ENCODE measurements at regions not wholly inside any gene's neighbourhood (a gene's known extent, or its start where the extent isn't known, plus 50 kb on each side); places are given as distances from the start of the nearest gene placed in this dataset.

GRCh38 chr19:31179471-31179852 lies 169.8 kb downstream of the TSHZ3 start:
- Histone ChIP-seq H3K4me1 (ENCODE audit: control insufficient read depth in 2 of 2, insufficient read depth in 2 of 2, low read length in 2 of 2) (no peaks in the 10 kb centered on the region), H3K9ac (ENCODE audit: low read depth in 1 of 2, low read length in 2 of 2) (no peak overlapping the region)

GRCh38 chr19:31178833-31179470 lies 170.3 kb downstream of the TSHZ3 start:
- H3K4me3 ChIP-seq (ENCODE audit: low read length in 2 of 2) = no peak overlapping the region
- H3K9me3 ChIP-seq (ENCODE audit: control insufficient read depth in 2 of 2, low read length in 2 of 2) = no peaks in the 10 kb centered on the region
- H3K27ac ChIP-seq (ENCODE audit: low read depth in 2 of 2, low read length in 2 of 2) = no peak overlapping the region
- H3K36me3 ChIP-seq (ENCODE audit: control insufficient read depth in 2 of 2, insufficient read depth in 2 of 2, low read length in 2 of 2) = no peaks in the 10 kb centered on the region
- no peak overlapping the region for H3K9ac ChIP-seq (ENCODE audit: low read depth in 1 of 2, low read length in 2 of 2)
- H3K4me1 ChIP-seq (ENCODE audit: control insufficient read depth in 2 of 2, insufficient read depth in 2 of 2, low read length in 2 of 2) = no peaks in the 10 kb centered on the region
- peaks cover 0 to 2% of the 10 kb centered on the region in 2 donors for H3K27me3 ChIP-seq (ENCODE audit: control insufficient read depth in 2 of 2, insufficient read depth in 2 of 2, low read length in 2 of 2)

More at GRCh38 chr19:31179471-31179852, 169.8 kb downstream of the TSHZ3 start:
- Histone ChIP-seq H3K9me3 (ENCODE audit: control insufficient read depth in 2 of 2, low read length in 2 of 2) (no peaks in the 10 kb centered on the region), H3K27me3 (ENCODE audit: control insufficient read depth in 2 of 2, insufficient read depth in 2 of 2, low read length in 2 of 2) (peaks cover 0 to 2% of the 10 kb centered on the region in 2 donors), H3K4me3 (ENCODE audit: low read length in 2 of 2) (no peak overlapping the region), H3K36me3 (ENCODE audit: control insufficient read depth in 2 of 2, insufficient read depth in 2 of 2, low read length in 2 of 2) (no peaks in the 10 kb centered on the region), H3K27ac (ENCODE audit: low read depth in 2 of 2, low read length in 2 of 2) (no peak overlapping the region)

DNA sequence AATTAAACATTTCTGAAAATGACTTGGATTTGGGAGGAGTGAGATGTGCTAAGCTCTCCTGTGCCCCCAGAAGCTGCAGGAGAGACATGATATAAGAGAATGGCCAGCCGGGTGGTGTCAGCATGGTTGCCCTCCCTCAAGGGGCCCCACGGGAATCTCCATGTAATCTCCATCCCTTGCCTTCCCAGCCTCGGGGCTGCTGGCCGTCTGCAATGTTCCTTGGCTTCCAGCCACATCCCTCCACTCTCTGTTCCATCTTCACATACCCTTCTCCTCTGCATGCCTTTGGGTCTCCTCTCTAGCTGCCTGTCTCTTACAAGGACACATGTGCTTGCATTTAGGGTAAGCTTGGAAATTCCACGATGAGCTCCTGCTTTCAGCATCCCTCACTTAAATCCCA lies 172.0 kb downstream of the TSHZ3 start:
- Histone ChIP-seq H3K4me1 (ENCODE audit: control insufficient read depth in 2 of 2, insufficient read depth in 2 of 2, low read length in 2 of 2) (no peaks in the 10 kb centered on the region), H3K9ac (ENCODE audit: low read depth in 1 of 2, low read length in 2 of 2) (no peak overlapping the region), H3K27ac (ENCODE audit: low read depth in 2 of 2, low read length in 2 of 2) (no peak overlapping the region), H3K9me3 (ENCODE audit: control insufficient read depth in 2 of 2, low read length in 2 of 2) (no peaks in the 10 kb centered on the region), H3K36me3 (ENCODE audit: control insufficient read depth in 2 of 2, insufficient read depth in 2 of 2, low read length in 2 of 2) (no peaks in the 10 kb centered on the region), H3K27me3 (ENCODE audit: control insufficient read depth in 2 of 2, insufficient read depth in 2 of 2, low read length in 2 of 2) (peaks cover 0 to 2% of the 10 kb centered on the region in 2 donors), H3K4me3 (ENCODE audit: low read length in 2 of 2) (no peak overlapping the region)

- Histone ChIP-seq H3K9me3 (ENCODE audit: control insufficient read depth in 2 of 2, low read length in 2 of 2) (no peaks in the 10 kb centered on the region), H3K4me1 (ENCODE audit: control insufficient read depth in 2 of 2, insufficient read depth in 2 of 2, low read length in 2 of 2) (no peaks in the 10 kb centered on the region), H3K27me3 (ENCODE audit: control insufficient read depth in 2 of 2, insufficient read depth in 2 of 2, low read length in 2 of 2) (peaks cover 0 to 2% of the 10 kb centered on the region in 2 donors), H3K27ac (ENCODE audit: low read depth in 2 of 2, low read length in 2 of 2) (no peak overlapping the region), H3K4me3 (ENCODE audit: low read length in 2 of 2) (no peak overlapping the region), H3K36me3 (ENCODE audit: control insufficient read depth in 2 of 2, insufficient read depth in 2 of 2, low read length in 2 of 2) (no peaks in the 10 kb centered on the region), H3K9ac (ENCODE audit: low read depth in 1 of 2, low read length in 2 of 2) (no peak overlapping the region)
These were observed 173.5 kb downstream of the TSHZ3 start for GRCh38 chr19:31175564-31176348.

DNA sequence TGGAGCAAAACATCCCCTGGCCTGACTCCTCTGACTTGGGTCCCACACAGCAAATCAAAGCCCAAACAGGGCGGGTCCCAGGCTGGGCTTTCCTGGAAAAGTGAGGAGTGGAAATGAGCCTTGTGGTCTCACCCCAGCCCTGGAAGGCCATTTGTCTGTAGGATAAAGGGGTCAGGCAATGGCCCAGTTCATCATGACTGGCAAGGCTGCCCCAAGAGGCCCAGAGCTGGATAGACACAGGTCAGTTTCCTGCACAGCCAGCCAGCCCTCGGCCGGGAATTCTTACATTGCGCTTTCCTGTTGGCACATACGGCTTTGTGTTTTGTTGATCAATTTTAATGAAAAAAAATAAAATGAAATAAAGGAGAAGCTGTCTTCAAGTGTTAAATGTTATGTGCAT lies 174.3 kb downstream of the TSHZ3 start:
- H3K27ac ChIP-seq (ENCODE audit: low read depth in 2 of 2, low read length in 2 of 2) = no peak overlapping the region
- no peaks in the 10 kb centered on the region for H3K36me3 ChIP-seq (ENCODE audit: control insufficient read depth in 2 of 2, insufficient read depth in 2 of 2, low read length in 2 of 2)
- H3K4me3 ChIP-seq (ENCODE audit: low read length in 2 of 2) = no peak overlapping the region
- H3K4me1 ChIP-seq (ENCODE audit: control insufficient read depth in 2 of 2, insufficient read depth in 2 of 2, low read length in 2 of 2) = no peaks in the 10 kb centered on the region
- no peak overlapping the region for H3K9ac ChIP-seq (ENCODE audit: low read depth in 1 of 2, low read length in 2 of 2)
- H3K27me3 ChIP-seq (ENCODE audit: control insufficient read depth in 2 of 2, insufficient read depth in 2 of 2, low read length in 2 of 2) = peaks cover 0 to 2% of the 10 kb centered on the region in 2 donors
- H3K9me3 ChIP-seq (ENCODE audit: control insufficient read depth in 2 of 2, low read length in 2 of 2) = no peaks in the 10 kb centered on the region

DNA sequence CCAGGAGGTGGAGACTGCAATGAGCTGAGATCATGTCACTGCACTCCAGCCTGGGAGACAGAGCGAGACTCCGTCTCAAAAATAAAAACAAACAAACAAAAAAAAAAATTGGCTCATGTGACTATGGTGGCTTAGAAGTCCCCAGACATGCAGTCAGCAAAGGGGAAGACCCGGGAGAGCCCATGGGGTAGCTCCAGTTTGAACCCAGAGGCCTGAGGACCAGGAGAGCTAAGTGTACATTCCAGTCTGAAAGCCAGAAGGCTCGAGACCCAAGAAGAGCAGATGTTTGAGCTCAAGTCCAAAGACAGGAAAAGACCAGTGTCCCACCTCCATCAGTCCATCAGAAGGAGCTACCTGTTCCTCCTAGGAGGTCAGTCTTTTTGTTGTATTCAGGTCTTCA lies 175.2 kb downstream of the TSHZ3 start:
- H3K9ac ChIP-seq (ENCODE audit: low read depth in 1 of 2, low read length in 2 of 2) = no peak overlapping the region

GRCh38 chr19:31171936-31172335 lies 177.3 kb downstream of the TSHZ3 start:
- Histone ChIP-seq H3K9me3 (ENCODE audit: control insufficient read depth in 2 of 2, low read length in 2 of 2) (no peaks in the 10 kb centered on the region), H3K4me3 (ENCODE audit: low read length in 2 of 2) (no peak overlapping the region), H3K36me3 (ENCODE audit: control insufficient read depth in 2 of 2, insufficient read depth in 2 of 2, low read length in 2 of 2) (no peaks in the 10 kb centered on the region), H3K9ac (ENCODE audit: low read depth in 1 of 2, low read length in 2 of 2) (no peak overlapping the region), H3K27ac (ENCODE audit: low read depth in 2 of 2, low read length in 2 of 2) (no peak overlapping the region), H3K27me3 (ENCODE audit: control insufficient read depth in 2 of 2, insufficient read depth in 2 of 2, low read length in 2 of 2) (no peaks in the 10 kb centered on the region), H3K4me1 (ENCODE audit: control insufficient read depth in 2 of 2, insufficient read depth in 2 of 2, low read length in 2 of 2) (peaks cover 0 to 4% of the 10 kb centered on the region in 2 donors)

More for the DNA sequence above, 175.2 kb downstream of the TSHZ3 start:
- no peaks in the 10 kb centered on the region for H3K36me3 ChIP-seq (ENCODE audit: control insufficient read depth in 2 of 2, insufficient read depth in 2 of 2, low read length in 2 of 2)
- H3K4me1 ChIP-seq (ENCODE audit: control insufficient read depth in 2 of 2, insufficient read depth in 2 of 2, low read length in 2 of 2) = no peaks in the 10 kb centered on the region
- H3K27me3 ChIP-seq (ENCODE audit: control insufficient read depth in 2 of 2, insufficient read depth in 2 of 2, low read length in 2 of 2) = peaks cover 0 to 2% of the 10 kb centered on the region in 2 donors
- H3K27ac ChIP-seq (ENCODE audit: low read depth in 2 of 2, low read length in 2 of 2) = no peak overlapping the region
- H3K9me3 ChIP-seq (ENCODE audit: control insufficient read depth in 2 of 2, low read length in 2 of 2) = no peaks in the 10 kb centered on the region
- H3K4me3 ChIP-seq (ENCODE audit: low read length in 2 of 2) = no peak overlapping the region

- Histone ChIP-seq H3K9me3 (ENCODE audit: control insufficient read depth in 2 of 2, low read length in 2 of 2) (no peaks in the 10 kb centered on the region), H3K4me1 (ENCODE audit: control insufficient read depth in 2 of 2, insufficient read depth in 2 of 2, low read length in 2 of 2) (peaks cover 0 to 4% of the 10 kb centered on the region in 2 donors), H3K36me3 (ENCODE audit: control insufficient read depth in 2 of 2, insufficient read depth in 2 of 2, low read length in 2 of 2) (no peaks in the 10 kb centered on the region), H3K4me3 (ENCODE audit: low read length in 2 of 2) (no peak overlapping the region), H3K27me3 (ENCODE audit: control insufficient read depth in 2 of 2, insufficient read depth in 2 of 2, low read length in 2 of 2) (no peaks in the 10 kb centered on the region), H3K9ac (ENCODE audit: low read depth in 1 of 2, low read length in 2 of 2) (no peak overlapping the region), H3K27ac (ENCODE audit: low read depth in 2 of 2, low read length in 2 of 2) (no peak overlapping the region)
These were observed 179.2 kb downstream of the TSHZ3 start for GRCh38 chr19:31170046-31170445.

- Histone ChIP-seq H3K4me3 (ENCODE audit: low read length in 2 of 2) (no peak overlapping the region), H3K4me1 (ENCODE audit: control insufficient read depth in 2 of 2, insufficient read depth in 2 of 2, low read length in 2 of 2) (peaks cover 0 to 4% of the 10 kb centered on the region in 2 donors), H3K27ac (ENCODE audit: low read depth in 2 of 2, low read length in 2 of 2) (no peak overlapping the region), H3K27me3 (ENCODE audit: control insufficient read depth in 2 of 2, insufficient read depth in 2 of 2, low read length in 2 of 2) (peaks cover 0 to 2% of the 10 kb centered on the region in 2 donors), H3K9me3 (ENCODE audit: control insufficient read depth in 2 of 2, low read length in 2 of 2) (no peaks in the 10 kb centered on the region), H3K9ac (ENCODE audit: low read depth in 1 of 2, low read length in 2 of 2) (no peak overlapping the region), H3K36me3 (ENCODE audit: control insufficient read depth in 2 of 2, insufficient read depth in 2 of 2, low read length in 2 of 2) (no peaks in the 10 kb centered on the region)
These were observed 181.1 kb downstream of the TSHZ3 start for GRCh38 chr19:31168106-31168625.

DNA sequence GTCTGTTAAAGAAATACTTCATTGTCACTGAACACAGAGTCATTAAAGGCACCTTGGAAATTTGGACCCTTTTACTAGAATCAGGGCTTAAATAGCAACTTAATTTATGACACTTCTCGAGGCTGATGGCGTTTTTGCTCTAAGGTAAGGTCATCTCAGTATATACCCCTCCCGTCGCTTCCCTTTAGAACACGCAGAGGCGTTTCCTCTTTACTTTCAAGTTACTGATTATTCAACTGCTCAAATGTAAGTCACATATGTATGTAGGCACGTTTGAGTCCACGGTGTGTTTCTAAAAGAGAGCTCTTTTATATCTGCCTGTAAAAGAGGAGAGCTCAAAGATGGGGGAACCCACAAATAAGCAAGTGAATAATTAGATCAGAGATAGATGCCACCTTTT lies 181.5 kb downstream of the TSHZ3 start:
- Histone ChIP-seq H3K27me3 (ENCODE audit: control insufficient read depth in 2 of 2, insufficient read depth in 2 of 2, low read length in 2 of 2) (peaks cover 0 to 2% of the 10 kb centered on the region in 2 donors), H3K9me3 (ENCODE audit: control insufficient read depth in 2 of 2, low read length in 2 of 2) (no peaks in the 10 kb centered on the region), H3K4me3 (ENCODE audit: low read length in 2 of 2) (no peak overlapping the region), H3K36me3 (ENCODE audit: control insufficient read depth in 2 of 2, insufficient read depth in 2 of 2, low read length in 2 of 2) (no peaks in the 10 kb centered on the region), H3K4me1 (ENCODE audit: control insufficient read depth in 2 of 2, insufficient read depth in 2 of 2, low read length in 2 of 2) (peaks cover 0 to 4% of the 10 kb centered on the region in 2 donors), H3K27ac (ENCODE audit: low read depth in 2 of 2, low read length in 2 of 2) (no peak overlapping the region), H3K9ac (ENCODE audit: low read depth in 1 of 2, low read length in 2 of 2) (no peak overlapping the region)

Measured in mucosa of rectum (tissue), 2 donors.